ENCODE measurements at regions not wholly inside any gene's neighbourhood (a gene's known extent, or its start where the extent isn't known, plus 50 kb on each side); places are given as distances from the start of the nearest gene placed in this dataset.

GRCh38 chr6:40849546-40849945 is 189.5 kb downstream of the UNC5CL start:
- DNase-seq (ENCODE audit: low read depth in 4 of 4, low spot score in 2 of 4): no peak

- no peak for DNase-seq (ENCODE audit: low read depth in 4 of 4, low spot score in 2 of 4)
Measured at GRCh38 chr6:40848868-40849514, 190.0 kb downstream of the UNC5CL start.

- DNase-seq (ENCODE audit: low read depth in 4 of 4, low spot score in 2 of 4): no peak
Measured at GRCh38 chr6:40848038-40848437, 191.0 kb downstream of the UNC5CL start.

GRCh38 chr6:40845553-40845952 is 193.5 kb downstream of the UNC5CL start:
- DNase-seq (ENCODE audit: low read depth in 4 of 4, low spot score in 2 of 4): peak in 2 of 4 donors; percentile 13 to 38

GRCh38 chr6:40844246-40844645 is 194.8 kb downstream of the UNC5CL start:
- no peak for DNase-seq (ENCODE audit: low read depth in 4 of 4, low spot score in 2 of 4)

- DNase-seq (ENCODE audit: low read depth in 4 of 4, low spot score in 2 of 4): no peak
Measured at GRCh38 chr6:40841721-40842120, 197.3 kb downstream of the UNC5CL start.

GRCh38 chr6:40832691-40833090 is 206.3 kb downstream of the UNC5CL start:
- DNase-seq (ENCODE audit: low read depth in 4 of 4, low spot score in 2 of 4): no peak

GRCh38 chr6:40831381-40831780 is 207.6 kb downstream of the UNC5CL start:
- DNase-seq (ENCODE audit: low read depth in 4 of 4, low spot score in 2 of 4): no peak

- DNase-seq (ENCODE audit: low read depth in 4 of 4, low spot score in 2 of 4): peak in 1 of 4 donors; percentile 20
Measured at GRCh38 chr6:40825102-40825501, 213.9 kb downstream of the UNC5CL start.

- peak in 3 of 4 donors; percentile 29 to 67 (median 39) for DNase-seq (ENCODE audit: low read depth in 4 of 4, low spot score in 2 of 4)
Measured at GRCh38 chr6:40823917-40824891, 214.8 kb downstream of the UNC5CL start.

GRCh38 chr6:40822619-40823018 is 216.4 kb downstream of the UNC5CL start:
- DNase-seq (ENCODE audit: low read depth in 4 of 4, low spot score in 2 of 4): no peak

GRCh38 chr6:40819182-40819834 is 219.7 kb downstream of the UNC5CL start:
- no peak for DNase-seq (ENCODE audit: low read depth in 4 of 4, low spot score in 2 of 4)

GRCh38 chr6:40817369-40817768 is 221.7 kb downstream of the UNC5CL start:
- DNase-seq (ENCODE audit: low read depth in 4 of 4, low spot score in 2 of 4): no peak

- DNase-seq (ENCODE audit: low read depth in 4 of 4, low spot score in 2 of 4): no peak
Measured at GRCh38 chr6:40816601-40817000, 222.4 kb downstream of the UNC5CL start.

GRCh38 chr6:40815731-40816130 is 223.3 kb downstream of the UNC5CL start:
- DNase-seq (ENCODE audit: low read depth in 4 of 4, low spot score in 2 of 4): no peak

GRCh38 chr6:40810171-40810570 is 223.0 kb upstream of the LRFN2 start:
- no peak for DNase-seq (ENCODE audit: low read depth in 4 of 4, low spot score in 2 of 4)

- no peak for DNase-seq (ENCODE audit: low read depth in 4 of 4, low spot score in 2 of 4)
Measured at GRCh38 chr6:40809627-40810026, 222.5 kb upstream of the LRFN2 start.

GRCh38 chr6:40807484-40807883 is 220.3 kb upstream of the LRFN2 start:
- no peak for DNase-seq (ENCODE audit: low read depth in 4 of 4, low spot score in 2 of 4)

GRCh38 chr6:40806256-40806864 is 219.2 kb upstream of the LRFN2 start:
- no peak for DNase-seq (ENCODE audit: low read depth in 4 of 4, low spot score in 2 of 4)

GRCh38 chr6:40805336-40805735 is 218.2 kb upstream of the LRFN2 start:
- no peak for DNase-seq (ENCODE audit: low read depth in 4 of 4, low spot score in 2 of 4)

- no peak for DNase-seq (ENCODE audit: low read depth in 4 of 4, low spot score in 2 of 4)
Measured at GRCh38 chr6:40804905-40805304, 217.7 kb upstream of the LRFN2 start.

All from left renal cortex interstitium (tissue), 4 donors.